HG03039 (cell line): ENCODE measurements at regions not wholly inside any gene's neighbourhood (a gene's known extent, or its start where the extent isn't known, plus 50 kb on each side); places are given as distances from the start of the nearest gene placed in this dataset.
A peak's percentile ranks its signal among the peaks of the same experiment; 100 is the strongest.
"Not testable (repeated sequence)": the region's sequence is repeated elsewhere in the genome, so short reads cannot be mapped to it uniquely, and the experiment has no call there.

Experiments used
- ATAC-seq: cut with Tn5 transposase; IDR thresholded peaks from one replicate; pipeline ENCODE4 v1.9.1; 2021; ENCODE audit warnings: mild to moderate bottlenecking, moderate library complexity; ENCODE audit not compliant: unreplicated experiment

DNA sequence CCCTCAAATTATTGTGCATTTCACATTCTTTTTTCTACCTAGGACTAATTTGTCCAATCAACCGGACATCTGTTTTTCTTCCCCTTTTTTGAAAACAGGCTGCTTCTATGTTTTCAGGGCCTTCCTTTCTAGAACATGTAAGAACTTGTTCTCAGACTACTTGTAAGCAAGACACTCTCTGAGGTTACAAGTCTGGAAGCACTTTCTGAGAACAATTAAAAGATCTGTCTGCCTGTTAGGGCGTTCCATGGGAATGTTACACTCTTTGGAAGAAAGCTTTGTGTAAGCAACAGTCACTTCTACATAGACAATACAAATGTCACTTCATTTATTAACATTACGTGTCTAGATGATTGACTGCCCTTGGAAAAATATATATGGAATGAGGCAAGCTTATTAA is 50.9 kb upstream of the HSPB3 start:
- no peak for ATAC-seq

DNA sequence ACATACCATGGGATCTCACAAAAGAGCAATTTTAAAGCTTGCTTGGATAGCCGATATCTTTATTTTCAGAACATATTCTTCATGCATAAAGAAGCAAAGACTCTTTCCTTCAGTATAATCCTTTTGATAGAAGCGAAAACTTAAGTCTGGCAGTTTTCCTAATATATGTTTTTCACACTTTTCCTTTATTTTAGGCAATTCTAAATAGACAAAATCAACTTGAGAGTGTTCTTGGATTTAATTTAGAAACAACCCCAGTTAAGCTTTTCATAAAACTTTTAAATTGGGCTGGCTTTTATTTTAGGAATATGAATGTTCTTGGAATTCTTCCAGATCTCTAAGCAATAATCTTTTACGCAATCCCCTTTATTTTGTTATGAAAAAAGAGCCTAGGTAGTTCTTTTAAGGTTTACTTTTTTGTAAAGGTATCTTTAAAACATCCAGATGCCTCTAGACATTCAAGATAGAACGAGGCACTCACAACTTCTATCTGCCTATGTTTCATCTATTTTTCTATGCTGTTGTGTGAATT is 51.5 kb upstream of the HSPB3 start:
- no peak for ATAC-seq

DNA sequence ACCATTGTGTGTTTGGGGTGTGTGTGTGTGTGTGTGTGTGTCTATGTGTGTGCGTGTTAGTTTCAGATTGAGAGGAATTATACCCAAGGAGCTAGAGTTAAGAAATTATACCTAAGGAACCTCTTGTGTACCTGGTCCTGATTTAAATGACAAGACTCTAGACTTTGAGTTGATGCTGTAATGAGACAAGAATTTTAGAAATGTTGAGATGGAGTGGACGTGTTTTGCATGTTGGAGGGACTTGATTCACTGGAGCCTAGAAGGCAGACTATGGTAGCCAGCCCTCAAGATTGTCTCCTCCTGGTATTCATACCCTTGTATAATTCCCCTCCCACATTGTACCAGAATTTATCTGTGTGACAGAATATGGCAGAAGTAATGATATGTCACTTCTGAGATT is 52.4 kb upstream of the HSPB3 start:
- no peak for ATAC-seq

DNA sequence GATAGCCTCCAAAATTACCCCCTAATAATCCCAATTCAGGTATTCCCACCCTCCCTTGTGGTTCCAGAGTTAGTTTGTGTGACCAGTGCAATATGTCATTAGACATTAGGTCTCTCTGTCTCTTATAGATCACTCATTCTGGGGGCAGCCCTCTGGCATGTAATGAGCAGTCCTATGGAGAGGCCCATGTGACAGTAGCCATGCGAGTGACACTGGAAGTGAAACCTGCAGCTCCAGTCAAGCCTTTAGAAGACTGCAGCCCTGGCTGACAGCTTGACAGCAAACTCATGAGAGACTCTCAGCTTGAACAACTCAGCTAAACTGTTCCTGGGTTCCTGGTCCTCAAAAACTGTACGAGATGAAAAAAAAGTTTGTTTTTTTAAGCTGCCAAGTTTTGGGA is 54.0 kb upstream of the HSPB3 start:
- ATAC-seq = peak; percentile 87

DNA sequence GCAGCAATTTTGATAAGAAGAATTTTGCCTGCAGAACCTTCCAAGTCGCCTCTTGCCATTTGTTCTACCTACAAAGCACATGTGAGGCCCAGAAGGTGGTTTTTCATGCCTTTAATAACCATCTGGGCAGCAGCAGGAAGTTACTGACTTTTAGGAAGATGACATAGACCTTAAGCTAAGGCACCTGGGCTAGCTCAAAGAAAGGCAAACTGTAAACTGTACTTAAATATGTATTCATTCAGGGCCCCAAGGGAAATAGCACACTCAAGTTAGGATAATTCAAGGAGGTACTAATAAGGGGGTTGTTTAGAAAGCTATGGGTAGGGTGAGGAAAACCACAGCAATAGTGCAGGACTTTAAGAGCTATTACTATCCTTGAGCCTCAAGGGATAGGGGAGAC is 57.3 kb upstream of the HSPB3 start:
- ATAC-seq = no peak

DNA sequence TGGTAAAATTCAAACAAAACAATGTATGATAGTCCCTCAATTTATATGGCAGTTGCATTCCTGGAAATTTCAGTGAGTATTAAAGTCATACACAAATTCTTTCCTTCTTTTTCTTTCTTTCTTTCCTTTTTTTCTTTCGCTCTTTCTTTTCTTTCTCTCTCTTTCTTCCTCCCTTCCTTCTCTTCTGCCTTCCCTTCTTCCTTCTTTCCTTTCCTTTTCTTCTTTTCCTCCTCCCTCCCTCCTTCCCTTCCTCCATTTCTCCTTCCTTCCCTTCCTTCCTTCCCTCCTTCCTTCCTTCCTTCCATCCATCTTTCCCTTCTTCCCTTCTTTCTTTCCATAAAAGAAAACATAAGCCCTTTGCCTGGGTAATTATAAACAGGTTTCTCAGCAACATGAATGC is 58.1 kb upstream of the HSPB3 start:
- no peak for ATAC-seq

DNA sequence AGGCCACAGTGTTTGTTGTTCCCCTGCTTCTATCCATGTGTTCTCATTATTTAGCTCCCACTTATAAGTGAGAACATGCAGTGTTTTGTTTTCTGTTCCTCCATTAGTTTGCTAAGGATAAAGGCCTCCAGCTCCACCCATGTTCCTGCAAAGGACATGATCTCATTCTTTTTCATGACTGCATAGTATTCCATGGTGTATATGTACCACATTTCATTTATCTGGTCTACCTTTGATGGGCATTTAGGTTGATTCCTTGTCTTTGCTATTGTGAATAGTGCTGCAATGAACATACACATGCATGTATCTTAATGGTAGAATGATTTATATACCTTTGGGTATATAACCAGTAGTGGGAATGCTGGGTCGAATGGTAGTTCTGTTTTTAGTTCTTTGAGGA is 62.5 kb upstream of the HSPB3 start:
- ATAC-seq = not testable (repeated sequence)

DNA sequence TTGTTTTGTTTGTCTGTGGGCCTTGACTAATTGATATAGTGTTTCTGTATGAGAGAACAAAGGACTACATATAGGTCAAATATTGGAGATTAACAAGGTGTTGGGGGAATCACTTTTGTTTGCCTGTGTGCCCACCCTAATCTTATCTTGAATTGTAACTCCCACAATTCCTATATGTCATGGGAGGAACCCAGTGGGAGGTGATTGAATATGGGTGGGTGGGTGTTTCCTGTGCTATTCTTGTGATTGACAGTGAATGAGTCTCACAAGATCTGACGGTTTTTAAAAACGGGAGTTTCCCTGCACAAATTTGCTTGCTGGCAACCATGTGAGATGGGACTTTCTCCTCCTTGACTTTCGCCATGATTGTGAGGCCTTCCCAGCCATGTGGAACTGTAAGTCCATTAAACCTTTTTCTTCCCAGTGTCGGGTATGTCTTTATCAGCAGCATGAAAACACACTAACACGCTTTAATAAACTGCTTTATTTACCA is 64.9 kb upstream of the HSPB3 start:
- ATAC-seq = peak; percentile 53

DNA sequence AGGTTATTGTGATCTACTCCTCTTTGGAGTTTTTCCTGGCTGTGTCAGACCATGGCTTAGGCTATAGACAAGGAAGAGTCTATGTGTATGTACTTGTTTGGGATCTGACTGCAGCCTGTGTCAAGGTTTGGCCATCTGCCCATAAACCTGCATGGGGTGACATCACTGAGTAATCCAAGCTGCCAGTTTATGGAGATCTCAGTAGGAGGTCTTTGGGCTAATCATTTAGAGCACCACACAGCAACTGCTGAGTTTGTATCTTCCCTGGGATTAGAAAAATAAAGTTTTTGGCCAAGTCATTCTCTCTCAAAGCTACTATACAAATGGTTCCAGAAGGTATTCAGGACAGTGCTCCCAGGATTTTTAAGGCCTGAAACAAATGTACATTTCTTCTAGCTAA is 65.5 kb upstream of the HSPB3 start:
- no peak for ATAC-seq

DNA sequence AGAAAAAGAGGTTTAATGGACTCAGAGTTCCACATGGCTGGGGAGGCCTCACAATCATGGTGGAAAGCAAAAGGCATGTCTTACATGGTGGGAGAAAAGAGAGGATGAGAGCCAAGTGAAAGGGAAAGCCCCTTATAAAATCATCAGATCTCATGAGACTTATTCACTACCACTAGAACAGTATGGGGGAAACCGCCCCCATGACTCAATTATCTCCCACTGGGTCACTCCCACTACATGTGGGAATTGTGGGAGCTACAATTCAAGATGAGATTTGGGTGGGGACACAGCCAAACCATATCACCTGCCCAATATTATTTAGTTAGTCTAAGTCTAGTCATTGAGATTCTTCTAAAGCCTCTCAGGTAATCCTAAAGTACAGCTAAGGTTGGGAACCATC is 66.1 kb upstream of the HSPB3 start:
- not testable (repeated sequence) for ATAC-seq

DNA sequence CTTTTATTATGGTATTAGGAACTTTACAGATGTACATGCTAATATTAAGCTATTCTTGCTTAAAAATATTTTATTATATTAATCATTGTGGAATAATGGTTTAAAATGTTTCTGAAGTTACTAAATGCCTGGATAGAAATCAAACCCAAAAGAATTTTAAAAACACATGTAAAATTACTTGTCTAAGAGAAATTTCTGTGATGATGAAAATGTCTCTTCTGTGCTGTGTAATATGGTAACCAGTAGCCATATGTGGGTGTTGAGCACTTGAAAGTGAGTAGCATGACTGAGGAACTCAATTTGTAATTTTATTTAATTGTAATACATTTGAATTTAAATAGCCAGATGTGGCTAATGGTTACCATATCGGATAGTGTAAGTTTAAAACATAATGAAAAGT is 66.7 kb upstream of the HSPB3 start:
- no peak for ATAC-seq

DNA sequence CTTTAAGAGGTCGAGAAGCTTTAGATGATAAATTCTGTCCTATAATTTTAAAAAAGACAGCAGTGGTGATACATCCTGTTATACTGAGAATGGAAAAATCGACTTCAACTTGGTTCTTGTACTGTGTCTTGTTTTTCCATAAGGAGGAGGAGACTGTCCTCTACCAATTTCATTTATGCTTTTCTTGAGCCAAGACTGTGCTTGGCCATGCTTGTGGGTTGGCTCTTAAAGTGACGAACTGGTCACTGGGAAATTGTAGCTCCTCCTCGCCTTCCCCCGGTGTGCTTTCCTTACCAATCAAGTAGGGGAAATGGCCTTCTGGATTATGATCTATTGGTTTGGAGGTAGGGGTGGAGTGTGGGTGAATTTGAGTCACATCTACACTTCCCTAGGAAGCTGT is 67.1 kb upstream of the HSPB3 start:
- ATAC-seq = no peak

DNA sequence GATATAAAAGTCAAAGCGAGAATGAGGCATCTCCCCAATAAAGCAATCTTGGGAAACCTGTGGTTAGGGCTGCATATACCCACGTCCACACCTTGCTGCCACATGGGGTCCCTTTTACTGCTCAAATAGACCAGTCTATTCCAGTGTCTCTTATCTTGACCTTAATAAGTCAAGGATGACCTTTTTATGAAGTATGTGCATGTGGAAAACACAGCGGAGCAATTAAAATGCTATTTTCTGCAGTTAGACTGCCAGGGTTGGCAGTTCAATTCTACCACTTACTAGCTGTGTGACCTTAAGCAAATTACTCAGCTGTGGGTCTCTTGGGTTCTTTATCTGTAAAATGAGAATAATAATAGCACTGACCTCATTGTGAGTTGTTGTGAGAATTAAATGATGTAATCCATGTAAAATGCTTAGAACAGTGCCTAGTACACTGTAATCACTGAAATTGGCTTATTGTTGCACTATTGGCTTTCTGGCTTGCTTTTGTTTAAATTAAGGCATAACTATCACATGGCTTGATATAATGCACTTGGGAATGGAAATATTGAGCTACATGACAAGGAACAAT is 67.8 kb upstream of the HSPB3 start:
- no peak for ATAC-seq

DNA sequence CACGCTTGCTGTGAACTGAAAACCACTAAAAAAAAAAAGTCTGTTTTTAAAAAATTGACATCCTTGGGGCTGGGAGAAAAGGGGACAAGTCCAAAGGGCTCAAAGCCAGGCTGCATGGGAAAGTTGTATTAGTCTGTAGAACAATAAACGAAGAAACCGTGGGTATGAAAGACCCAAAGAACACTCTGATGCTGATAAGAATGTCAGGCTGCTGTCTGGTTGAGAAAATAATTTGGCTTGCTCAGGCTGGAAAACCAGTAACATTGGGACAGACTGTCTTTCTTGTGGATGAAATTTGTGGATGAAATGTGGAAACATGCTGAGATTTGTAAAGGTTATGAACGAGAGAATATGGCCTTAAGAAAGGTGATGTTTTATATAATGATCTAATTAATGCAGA is 68.5 kb upstream of the HSPB3 start:
- ATAC-seq = no peak

DNA sequence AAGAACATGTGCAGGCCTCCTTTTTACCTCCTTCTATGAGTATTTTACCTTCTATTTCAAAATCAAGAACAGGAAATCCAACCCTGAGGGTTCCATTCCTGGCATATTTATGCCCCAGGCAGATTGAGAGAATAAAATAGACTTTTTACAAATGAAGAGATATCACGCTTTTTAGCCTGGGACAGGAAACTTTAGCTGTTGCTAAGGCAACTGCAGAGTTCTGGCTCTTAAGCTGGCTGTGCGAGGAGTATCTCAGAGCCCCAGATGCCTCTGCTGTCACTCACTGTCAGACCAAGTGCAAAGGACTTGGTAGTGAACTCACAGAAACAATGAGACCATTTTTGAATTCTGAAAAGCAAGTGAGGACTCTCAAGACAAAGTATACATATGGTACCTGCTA is 69.5 kb upstream of the HSPB3 start:
- no peak for ATAC-seq

DNA sequence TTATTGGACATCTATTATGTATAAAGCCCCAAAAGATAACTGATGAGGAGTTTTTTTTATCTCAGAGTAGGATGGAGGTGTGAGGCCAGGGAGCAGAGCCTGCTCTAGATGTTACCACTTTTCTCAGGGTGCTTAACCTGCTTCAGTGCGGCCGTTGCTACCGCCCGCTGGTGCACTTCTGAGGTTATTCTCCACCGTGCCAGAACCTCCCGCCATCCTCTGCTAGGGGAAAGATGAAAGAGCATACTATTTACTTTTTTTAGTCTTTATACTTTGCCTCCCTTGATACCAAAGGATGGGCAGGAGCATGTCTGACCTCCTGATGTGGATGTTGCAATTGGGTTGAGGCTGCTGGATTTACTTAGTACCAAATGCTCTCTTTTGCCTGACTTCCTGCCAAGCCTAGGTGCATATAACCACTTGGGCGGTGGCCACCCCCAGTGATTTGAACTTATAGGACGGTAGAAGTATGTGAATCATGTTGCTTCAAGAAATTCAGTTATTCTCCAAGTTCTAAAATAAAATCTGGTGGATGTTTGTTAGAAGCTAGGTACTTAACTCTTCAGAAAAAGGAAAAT is 71.1 kb upstream of the HSPB3 start:
- ATAC-seq = no peak

DNA sequence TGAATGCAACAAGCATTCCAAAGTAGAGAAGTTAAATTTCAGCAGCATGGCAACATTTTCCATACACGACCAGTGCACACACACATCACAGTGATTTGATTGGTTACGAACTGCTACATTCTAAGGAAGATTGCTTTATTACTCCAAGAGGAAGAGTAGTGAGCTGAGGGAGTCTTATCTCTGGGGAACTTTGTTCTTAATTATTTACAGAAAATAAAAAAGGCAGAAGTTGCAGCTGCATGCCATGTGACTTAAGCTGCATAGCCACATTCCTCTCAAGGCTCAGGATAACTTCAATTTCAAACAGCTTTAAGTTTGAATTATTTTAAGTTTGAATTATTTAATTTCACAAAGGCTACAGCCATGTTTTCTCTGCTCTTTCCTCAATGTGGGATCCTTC is 71.6 kb upstream of the HSPB3 start:
- ATAC-seq = no peak

DNA sequence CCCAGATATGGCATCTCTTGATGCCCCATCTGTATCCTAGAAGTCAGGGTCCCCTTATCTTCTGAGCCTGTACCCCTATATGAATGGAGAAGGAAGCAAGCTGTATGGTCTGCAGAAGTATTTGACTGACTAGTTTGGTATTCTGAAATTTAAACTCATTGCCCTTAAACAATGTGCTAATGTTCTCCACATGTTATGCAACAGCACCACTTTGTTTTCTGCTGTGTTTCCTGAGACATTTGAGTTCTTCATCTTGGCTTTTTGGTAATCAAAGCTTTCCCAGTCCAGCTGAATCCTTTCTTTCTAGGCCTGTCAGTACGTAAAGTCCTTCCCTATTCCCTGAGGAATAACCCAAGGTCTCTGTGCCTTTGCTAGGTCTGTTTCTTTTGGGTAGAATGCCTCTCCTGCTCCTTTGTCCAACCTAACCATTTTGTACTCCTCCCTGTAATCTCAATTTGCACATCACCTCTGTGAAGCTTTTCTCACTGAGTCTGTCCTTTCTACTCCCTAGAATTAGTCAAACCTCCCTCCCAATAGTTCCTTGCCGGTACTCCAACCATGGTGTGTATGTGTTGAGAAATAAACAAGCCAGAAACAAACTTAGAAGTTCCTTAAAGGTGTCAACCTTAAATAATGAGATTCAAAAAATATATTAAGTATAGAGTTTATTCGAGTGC is 72.1 kb upstream of the HSPB3 start:
- no peak for ATAC-seq

DNA sequence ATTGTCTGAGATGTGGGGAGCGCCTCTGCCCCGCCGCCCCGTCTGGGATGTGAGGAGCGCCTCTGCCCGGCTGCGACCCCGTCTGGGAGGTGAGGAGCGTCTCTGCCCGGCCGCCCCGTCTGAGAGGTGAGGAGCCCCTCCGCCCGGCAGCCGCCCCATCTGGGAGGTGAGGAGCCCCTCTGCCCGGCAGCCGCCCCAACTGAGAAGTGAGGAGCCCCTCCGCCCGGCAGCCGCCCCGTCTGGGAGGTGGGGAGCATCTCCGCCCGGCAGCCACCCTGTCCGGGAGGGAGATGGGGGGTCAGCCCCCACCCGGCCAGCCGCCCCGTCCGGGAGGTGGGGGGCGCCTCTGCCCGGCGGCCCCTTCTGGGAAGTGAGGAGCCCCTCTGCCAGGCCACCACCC is 70.9 kb upstream of the ARL15 start:
- ATAC-seq = not testable (repeated sequence)

DNA sequence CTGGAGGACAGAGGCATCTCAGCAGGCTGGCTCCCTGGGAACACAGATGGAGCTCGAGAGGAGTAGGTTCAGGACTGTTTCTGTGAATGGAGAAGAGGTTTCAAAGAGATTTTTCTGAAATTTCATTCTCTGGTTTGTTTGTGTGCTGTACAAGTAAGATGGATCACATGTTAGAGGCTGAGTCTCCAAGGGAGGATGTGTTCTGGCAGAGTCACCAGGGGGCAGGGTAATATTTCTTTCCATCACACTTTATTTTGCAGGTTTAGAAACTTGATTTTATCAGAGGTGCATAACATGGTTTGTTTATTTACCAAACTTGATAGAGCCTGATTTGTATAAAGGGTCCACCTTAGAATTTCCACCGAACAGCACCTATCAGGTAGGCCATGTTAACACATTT is 69.2 kb upstream of the ARL15 start:
- ATAC-seq = no peak

DNA sequence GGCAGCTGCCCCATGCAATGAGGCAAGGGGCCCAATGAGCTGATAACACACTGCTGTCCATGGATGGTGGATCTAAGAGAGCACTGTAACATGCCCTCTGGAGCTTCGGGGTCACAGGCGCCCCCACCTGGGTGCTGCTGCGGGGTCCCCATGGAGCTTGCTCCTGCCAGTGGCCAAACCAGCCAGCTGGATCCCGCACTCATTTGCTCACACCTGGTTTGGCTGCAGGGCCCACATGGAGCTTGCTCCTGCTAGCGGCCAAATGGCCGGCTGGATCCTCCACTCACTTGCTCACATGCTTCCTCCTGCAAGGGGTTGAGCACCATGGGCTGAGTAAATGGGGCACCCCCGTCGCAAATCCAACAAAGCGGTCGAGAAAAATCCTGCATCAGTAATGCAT is 68.3 kb upstream of the ARL15 start:
- ATAC-seq = no peak

DNA sequence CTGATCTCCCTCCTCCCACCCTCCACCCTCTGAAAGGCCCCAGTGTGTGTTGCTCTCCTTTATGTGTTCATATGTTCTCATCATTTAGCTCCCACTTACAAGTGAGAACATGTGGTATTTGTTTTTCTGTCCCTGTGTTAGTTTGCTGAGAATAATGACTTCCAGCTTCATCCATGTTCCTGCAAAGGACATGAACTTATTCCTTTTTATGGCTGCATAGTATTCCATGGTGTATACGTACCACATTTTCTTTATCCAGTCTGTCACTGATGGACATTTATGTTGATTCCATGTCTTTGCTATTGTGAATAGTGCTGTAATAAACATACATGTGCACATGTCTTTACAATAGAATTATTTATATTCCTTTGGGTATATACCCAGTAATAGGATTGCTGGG is 67.0 kb upstream of the ARL15 start:
- not testable (repeated sequence) for ATAC-seq
